GM12878 (cell line): ENCODE measurements at regions not wholly inside any gene's neighbourhood (a gene's known extent, or its start where the extent isn't known, plus 50 kb on each side); places are given as distances from the start of the nearest gene placed in this dataset.

Experiments used
- ATAC-seq: fragments of 200-7000 bp; cut with Tn5 transposase; 3 replicates; pipeline ENCODE4 v1.9.1; 2020; ENCODE audit warnings: mild to moderate bottlenecking, moderate library complexity
- BruUV-seq: library from RNA; stranded (reverse); fragments of 400-500 nt; replicated peaks from 2 replicates; lab custom pipeline; 2021; lab: Mats Ljungman, UMichigan
- CTCF ChIA-PET: fragments of 300-600 bp; sonication (Branson Sonifier 250); formaldehyde crosslinking; extraction: SDS; loops from one replicate; lab custom pipeline; 2021; ENCODE audit warnings: inconsistent platforms; lab: Yijun Ruan, JAX
- POLR2A ChIA-PET: fragments of 350-600 bp; formaldehyde crosslinking; extraction: SDS; loops from one replicate; lab custom pipeline; 2021; ENCODE audit warnings: inconsistent platforms; lab: Charles Lee
- RAD21 ChIA-PET: fragments of 300-600 bp; sonication (Branson Sonifier 250); formaldehyde crosslinking; loops from one replicate; lab custom pipeline; 2023; ENCODE audit warnings: antibody characterized with exemption; ENCODE audit not compliant: unreplicated experiment; lab: Charles Lee
- SMC1A ChIA-PET: fragments of 300-600 bp; sonication (Branson Sonifier 250); formaldehyde crosslinking; loops from one replicate; lab custom pipeline; 2023; ENCODE audit not compliant: unreplicated experiment, uncharacterized antibody; lab: Charles Lee
- DNase-seq: peaks from one replicate; pipeline ENCODE4 v3.0.0-alpha.2; 2011; ENCODE audit warnings: low read depth, low spot score
- FAIRE-seq: peaks from 3 replicates; lab custom pipeline; 2011; peaks lifted over from hg19 to GRCh38; lab: Jason Lieb, UNC
- H2AFZ ChIP-seq: 2 replicates; pipeline ENCODE4 v1.6.0; 2011; ENCODE audit warnings: low read depth, low read length, control low read depth; ENCODE audit not compliant: control insufficient read depth
- H3K27ac ChIP-seq: 2 replicates; pipeline ENCODE4 v1.5.1; 2011; ENCODE audit warnings: control low read depth; ENCODE audit not compliant: control insufficient read depth, insufficient read depth
- H3K27me3 ChIP-seq, 2 experiments: replicated peaks in 1 of 2; 2 replicates each; pipeline versions ENCODE4 v1.6.0 to v1.6.1; 2011; ENCODE audit warnings: low read length in 1 of 2; ENCODE audit not compliant: control insufficient read depth in 2 of 2, insufficient read depth in 2 of 2
- H3K36me3 ChIP-seq, 2 experiments: 2 replicates each; pipeline ENCODE4 v1.5.1; 2011; ENCODE audit warnings: low read length in 1 of 2; ENCODE audit not compliant: control insufficient read depth in 2 of 2, insufficient read depth in 2 of 2
- H3K4me1 ChIP-seq: 2 replicates; pipeline ENCODE4 v1.6.1; 2011; ENCODE audit warnings: mild to moderate bottlenecking, low read length, moderate library complexity, mixed read lengths; ENCODE audit not compliant: control insufficient read depth, insufficient read depth
- H3K4me2 ChIP-seq: 2 replicates; pipeline ENCODE4 v1.6.0; 2011; ENCODE audit warnings: control low read depth; ENCODE audit not compliant: control insufficient read depth, insufficient read depth
- H3K4me3 ChIP-seq: fragments of 200-600 bp; sonication (generic); 2 replicates; pipeline ENCODE4 v1.5.1; 2016
- H3K79me2 ChIP-seq: 2 replicates; pipeline ENCODE4 v1.6.0; 2011; ENCODE audit warnings: low read length; ENCODE audit not compliant: control insufficient read depth, insufficient read depth
- H3K9ac ChIP-seq: 2 replicates; pipeline ENCODE4 v1.8.0; 2011; ENCODE audit warnings: low read length, control low read depth, mixed read lengths; ENCODE audit not compliant: control insufficient read depth, insufficient read depth
- H3K9me3 ChIP-seq: replicated peaks from 3 replicates; pipeline ENCODE4 v1.5.1; 2011; ENCODE audit warnings: mild to moderate bottlenecking, low read length; ENCODE audit not compliant: control insufficient read depth, insufficient read depth
- H4K20me1 ChIP-seq: 2 replicates; pipeline ENCODE4 v1.6.0; 2011; ENCODE audit not compliant: control insufficient read depth, insufficient read depth
- BACH1 ChIP-seq: fragments of 450-650 bp; IDR thresholded peaks from 2 replicates; pipeline ENCODE4 v1.6.1; 2017; ENCODE audit warnings: mild to moderate bottlenecking, borderline replicate concordance
- CBX5 ChIP-seq: sonication (generic); IDR thresholded peaks from 2 replicates; pipeline ENCODE4 v1.6.1; 2016; ENCODE audit warnings: low read depth, moderate library complexity, mild to moderate bottlenecking, inconsistent platforms
- GATAD2B ChIP-seq: fragments of 450-650 bp; conservative IDR thresholded peaks from 2 replicates; pipeline ENCODE4 v1.6.1; 2017; ENCODE audit warnings: low read depth, mild to moderate bottlenecking, moderate library complexity
- MLLT1 ChIP-seq: fragments of 450-650 bp; IDR thresholded peaks from 2 replicates; pipeline ENCODE4 v1.6.1; 2016; ENCODE audit warnings: mild to moderate bottlenecking
- NFYA ChIP-seq: IDR thresholded peaks from 2 replicates; pipeline ENCODE4 v1.6.1; 2011; ENCODE audit warnings: low read depth, mild to moderate bottlenecking, low read length, improper control_type of control experiment, borderline replicate concordance
- NFYB ChIP-seq: IDR thresholded peaks from 2 replicates; pipeline ENCODE4 v1.6.1; 2011; ENCODE audit warnings: low read depth, mild to moderate bottlenecking, low read length, improper control_type of control experiment, moderate library complexity; ENCODE audit not compliant: insufficient read depth
- NR2C2 ChIP-seq: IDR thresholded peaks from 2 replicates; pipeline ENCODE4 v1.6.1; 2011; ENCODE audit warnings: borderline replicate concordance, low read depth; ENCODE audit not compliant: control insufficient read depth, insufficient read length
- POLR2AphosphoS2 ChIP-seq: IDR thresholded peaks from 2 replicates; pipeline ENCODE4 v1.6.1; 2011; ENCODE audit warnings: low read depth, mild to moderate bottlenecking, low read length, improper control_type of control experiment, moderate library complexity
- TCF12 ChIP-seq: IDR thresholded peaks from 2 replicates; pipeline ENCODE4 v1.6.1; 2011; ENCODE audit warnings: low read depth, mild to moderate bottlenecking, low read length
- YY1 ChIP-seq: IDR thresholded peaks from 2 replicates; pipeline ENCODE4 v1.6.1; 2011; ENCODE audit warnings: low read depth, mild to moderate bottlenecking, low read length
- ZBTB11 ChIP-seq: fragments of 450-650 bp; formaldehyde crosslinking; IDR thresholded peaks from 2 replicates; pipeline ENCODE4 v1.5.0; 2022; ENCODE audit warnings: mild to moderate bottlenecking, missing genetic modification characterization
- ZBTB4 ChIP-seq: fragments of 450-650 bp; formaldehyde crosslinking; IDR thresholded peaks from 2 replicates; pipeline ENCODE4 v1.4.0; 2022; ENCODE audit warnings: mild to moderate bottlenecking, moderate library complexity
- ZNF687 ChIP-seq: fragments of 450-650 bp; IDR thresholded peaks from 2 replicates; pipeline ENCODE4 v1.6.1; 2017; ENCODE audit warnings: mild to moderate bottlenecking, moderate library complexity
- WGBS: methylation state at CpG from one replicate; pipeline ENCODE4 v1.1.6; 2016; ENCODE audit warnings: low lambda C conversion rate; ENCODE audit not compliant: insufficient replicate concordance, insufficient coverage; ENCODE audit errors: missing lambda C conversion rate; 5-methylcytosine and 5-hydroxymethylcytosine counted together
- in situ Hi-C: fragments of 300-500 bp; cut with MboI; formaldehyde crosslinking; loops from 9 replicates; pipeline ENCODE4 v1.14.3; 2018; ENCODE audit warnings: mixed read lengths
- intact Hi-C: fragments of 100-400 bp; cut with micrococcal nuclease; formaldehyde crosslinking; loops from one replicate; pipeline ENCODE4 v1.14.2; 2022; ENCODE audit not compliant: unreplicated experiment

GRCh38 chr6:4192627-4193026, 57.3 kb upstream of the ECI2 start:
- H3K4me2 ChIP-seq: no peak overlapping the region
- ChIA-PET POLR2A (no interaction called here), CTCF (no interaction called here), SMC1A (no interaction called here), RAD21 (no interaction called here)
- WGBS: 61% methylated on average over 3 of the region's 3 CpGs
- FAIRE-seq (no peak), ATAC-seq (no peak), DNase-seq (no peak)
- H3K27me3 ChIP-seq: no peaks in the 10 kb centered on the region
- no TSS peak for BruUV-seq
- H3K79me2 ChIP-seq: no peaks in the 10 kb centered on the region
- in situ Hi-C loops (no loop called here), intact Hi-C loops (no loop called here)
- H2AFZ ChIP-seq: no peak overlapping the region
- H3K27ac ChIP-seq: no peak overlapping the region
- H3K9ac ChIP-seq: no peak overlapping the region
- no peaks in the 10 kb centered on the region for H4K20me1 ChIP-seq
- H3K4me1 ChIP-seq: no peaks in the 10 kb centered on the region
- H3K36me3 ChIP-seq: no peaks in the 10 kb centered on the region
- no peak overlapping the region for H3K4me3 ChIP-seq
- H3K9me3 ChIP-seq: no peaks in the 10 kb centered on the region; the same call in 2 of the 3 replicates
- TF ChIP-seq NFYA (no peak), ZNF687 (no peak), POLR2AphosphoS2 (no peak), TCF12 (no peak), GATAD2B (no peak), NFYB (no peak), CBX5 (no peak), NR2C2 (no peak), BACH1 (no peak), YY1 (no peak), MLLT1 (no peak), ZBTB11 (CRISPR knock-in tag) (no peak), ZBTB4 (CRISPR knock-in tag) (no peak)
